Lung (tissue), 11 donors: ENCODE measurements at regions not wholly inside any gene's neighbourhood (a gene's known extent, or its start where the extent isn't known, plus 50 kb on each side); places are given as distances from the start of the nearest gene placed in this dataset.

Source experiments
- ATAC-seq: fragments of 200-7000 bp; cut with Tn5 transposase; one replicate; pipeline ENCODE4 v1.9.1; 2020; ENCODE audit warnings: moderate number of reproducible peaks; ENCODE audit not compliant: insufficient read depth, low FRiP score
- DNase-seq, 3 donors: peaks; one replicate each; pipeline ENCODE4 v3.0.0-alpha.2; 2013 to 2017
- H3K27ac ChIP-seq, 2 donors: one replicate each; pipeline ENCODE4 v1.5.1; 2013; ENCODE audit warnings: mild to moderate bottlenecking in 2 of 2, moderate library complexity in 2 of 2, control low read depth in 1 of 2, inconsistent platforms in 1 of 2, low read depth in 1 of 2, low read length in 1 of 2
- H3K27me3 ChIP-seq, 3 donors: one replicate each; pipeline ENCODE4 v1.5.1; 2013; ENCODE audit warnings: low read length in 2 of 3; ENCODE audit not compliant: control insufficient read depth in 3 of 3, insufficient read depth in 3 of 3
- H3K36me3 ChIP-seq, 4 donors: one replicate each; pipeline ENCODE4 v1.5.1; 2013; ENCODE audit warnings: low read length in 4 of 4, mild to moderate bottlenecking in 1 of 4, moderate library complexity in 1 of 4; ENCODE audit not compliant: control insufficient read depth in 4 of 4, insufficient read depth in 4 of 4
- H3K4me1 ChIP-seq, 5 donors: one replicate each; pipeline ENCODE4 v1.5.1; 2013; ENCODE audit warnings: low read length in 5 of 5, mild to moderate bottlenecking in 2 of 5, moderate library complexity in 1 of 5; ENCODE audit not compliant: control insufficient read depth in 5 of 5, insufficient read depth in 5 of 5
- H3K4me3 ChIP-seq: one replicate; pipeline ENCODE4 v1.5.1; 2013; ENCODE audit warnings: mild to moderate bottlenecking, control low read depth, moderate library complexity
- H3K9ac ChIP-seq, 2 donors: one replicate each; pipeline ENCODE4 v1.5.1; 2013; ENCODE audit warnings: low read length in 2 of 2, control low read depth in 1 of 2; ENCODE audit not compliant: insufficient read depth in 1 of 2
- H3K9me3 ChIP-seq, 4 donors: one replicate each; pipeline ENCODE4 v1.5.1; 2013; ENCODE audit warnings: low read length in 3 of 4, mild to moderate bottlenecking in 1 of 4, moderate library complexity in 1 of 4; ENCODE audit not compliant: control insufficient read depth in 4 of 4, insufficient read depth in 3 of 4
- CTCF ChIP-seq: IDR thresholded peaks from 2 replicates; pipeline ENCODE4 v1.5.1; 2012; ENCODE audit warnings: mild to moderate bottlenecking; ENCODE audit errors: control extremely low read depth, extremely low read depth
- whole genome bisulfite sequencing, 2 donors: extraction: QIAGEN DNeasy Blood & Tissue Kit; methylation state at CpG; one replicate each; pipeline ENCODE4 v1.1.7; 2013; 5-methylcytosine and 5-hydroxymethylcytosine counted together
- donor health status: control.
- donor health status: control.
- donor health status: Bipolar disorder and iron deficiency.
- donor health status: healthy.
- donor health status: DM: yes; HTN: yes; CAD: no.

- no peak overlapping the region for H3K27ac ChIP-seq
- no peaks in the 10 kb centered on the region for H3K36me3 ChIP-seq
- no peak overlapping the region for H3K4me3 ChIP-seq
- ATAC-seq (no peak), DNase-seq (no peak)
- H3K9ac ChIP-seq, result no peak overlapping the region
- TF ChIP-seq CTCF, result no peak
- H3K4me1 ChIP-seq, result no peaks in the 10 kb centered on the region
- 91 to 97% methylated on average over 2 of the region's 2 CpGs for WGBS, 2 donors
- peaks cover 0 to 3% (median 0%) of the 10 kb centered on the region in 4 donors for H3K9me3 ChIP-seq
- peaks cover 0 to 8% (median 0%) of the 10 kb centered on the region in 3 donors for H3K27me3 ChIP-seq
Measured at GRCh38 chr10:3002304-3002703, 65.0 kb upstream of the PFKP start.

GRCh38 chr10:3000048-3000447 lies 67.3 kb upstream of the PFKP start:
- H3K4me3 ChIP-seq, result no peak overlapping the region
- H3K27ac ChIP-seq, result no peak overlapping the region
- peaks cover 0 to 2% (median 0%) of the 10 kb centered on the region in 3 donors for H3K27me3 ChIP-seq
- TF ChIP-seq CTCF, result no peak
- no peaks in the 10 kb centered on the region for H3K36me3 ChIP-seq
- DNase-seq (no peak), ATAC-seq (no peak)
- peaks cover 0 to 3% (median 0%) of the 10 kb centered on the region in 4 donors for H3K9me3 ChIP-seq
- WGBS, 2 donors, result 75 to 76% methylated on average over 2 of the region's 2 CpGs
- H3K9ac ChIP-seq, result no peak overlapping the region
- no peaks in the 10 kb centered on the region for H3K4me1 ChIP-seq

- peaks cover 0 to 2% (median 0%) of the 10 kb centered on the region in 3 donors for H3K27me3 ChIP-seq
- WGBS, 2 donors, result 82 to 93% methylated on average over 7 of the region's 7 CpGs
- TF ChIP-seq CTCF, result no peak
Measured at GRCh38 chr10:2994221-2994961, 73.0 kb upstream of the PFKP start.

More at GRCh38 chr10:2994221-2994961, 73.0 kb upstream of the PFKP start:
- H3K9me3 ChIP-seq, result peaks cover 0 to 3% (median 1%) of the 10 kb centered on the region in 4 donors
- H3K36me3 ChIP-seq, result no peaks in the 10 kb centered on the region
- no peak overlapping the region for H3K4me3 ChIP-seq
- no peaks in the 10 kb centered on the region for H3K4me1 ChIP-seq
- H3K27ac ChIP-seq, result no peak overlapping the region
- H3K9ac ChIP-seq, result no peak overlapping the region
- ATAC-seq, result no peak
- no peak for DNase-seq
